Activated T-helper 2 cell treated with anti-CD3 and anti-CD28 coated beads, Interferon-gamma antibody, Interleukin-2, Interleukin-4, amounts not matched to agents 10 μg/mL and 5 μg/mL and 100 μg/mL, durations not matched to agents 14 hours and 24 hours and 36 hours (primary cell): ENCODE measurements at regions not wholly inside any gene's neighbourhood (a gene's known extent, or its start where the extent isn't known, plus 50 kb on each side); places are given as distances from the start of the nearest gene placed in this dataset.
"Not testable (repeated sequence)": the region's sequence is repeated elsewhere in the genome, so short reads cannot be mapped to it uniquely, and the experiment has no call there.

Experiments
- DNase-seq: peaks from one replicate; pipeline ENCODE4 v3.0.0; 2021; ENCODE audit warnings: low spot score
- H3K27ac Mint-ChIP-seq: one replicate; pipeline ENCODE4 v1.8.0; 2021; ENCODE audit warnings: mixed read lengths
- H3K27me3 Mint-ChIP-seq: one replicate; pipeline ENCODE4 v1.8.0; 2021; ENCODE audit warnings: low read depth, mixed read lengths
- H3K36me3 Mint-ChIP-seq: one replicate; pipeline ENCODE4 v1.8.0; 2021; ENCODE audit warnings: low read depth, mixed read lengths
- H3K4me1 Mint-ChIP-seq: one replicate; pipeline ENCODE4 v1.8.0; 2021; ENCODE audit warnings: low read depth, mixed read lengths
- H3K4me3 Mint-ChIP-seq: one replicate; pipeline ENCODE4 v1.8.0; 2021; ENCODE audit warnings: low read depth, mild to moderate bottlenecking, moderate library complexity, mixed read lengths
- H3K9me3 Mint-ChIP-seq: one replicate; pipeline ENCODE4 v1.8.0; 2021; ENCODE audit warnings: mixed read lengths
- intact Hi-C: fragments of 100-400 bp; cut with micrococcal nuclease; formaldehyde crosslinking; loops from one replicate; pipeline ENCODE4 v1.15.1; 2023

DNA sequence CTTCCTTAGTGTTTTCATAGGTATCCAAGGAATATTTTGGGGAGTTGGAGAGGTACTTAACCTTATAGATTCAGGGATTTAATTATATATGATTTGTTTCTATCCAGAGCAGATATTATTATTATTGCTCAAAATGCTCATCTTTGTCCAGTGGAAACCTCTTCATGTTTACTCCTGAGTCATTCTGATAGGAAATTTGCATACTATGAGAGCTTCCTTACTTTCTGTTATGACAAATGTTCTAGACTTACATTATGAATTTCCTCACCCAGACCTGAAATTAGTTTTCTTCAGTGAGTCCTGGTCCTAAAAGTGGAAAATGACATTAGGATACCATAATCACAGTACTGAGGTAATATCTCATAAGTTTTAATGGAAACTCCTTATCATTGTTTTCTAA, 57.5 kb upstream of the PLPPR5 start:
- DNase-seq: no peak
- H3K27ac Mint-ChIP-seq: no peak overlapping the region
- H3K4me3 Mint-ChIP-seq: no peak overlapping the region
- H3K36me3 Mint-ChIP-seq: no peaks in the 10 kb centered on the region
- H3K9me3 Mint-ChIP-seq: no peaks in the 10 kb centered on the region
- intact Hi-C loops: no loop called here
- H3K4me1 Mint-ChIP-seq: no peaks in the 10 kb centered on the region
- H3K27me3 Mint-ChIP-seq: no peaks in the 10 kb centered on the region

DNA sequence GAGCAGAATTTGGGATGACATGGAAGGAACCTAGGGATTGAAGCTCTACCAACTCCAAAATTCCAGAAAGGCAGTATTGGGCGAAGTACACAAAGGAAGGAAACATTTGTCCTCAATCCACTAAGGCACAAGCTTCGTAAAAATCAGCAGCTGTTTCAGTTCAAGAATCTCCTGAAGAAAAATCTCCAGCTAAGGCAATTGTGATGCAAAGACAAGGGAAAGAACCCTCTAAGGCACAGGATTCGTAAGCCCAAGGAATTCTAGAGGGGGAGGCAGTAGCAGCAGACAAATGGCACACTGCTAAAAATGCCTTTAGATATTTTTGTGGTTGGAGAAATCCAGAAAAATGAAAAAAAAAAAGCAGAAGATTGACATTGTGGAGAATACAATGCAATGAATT, 64.5 kb upstream of the PLPPR5 start:
- DNase-seq: no peak
- Mint-ChIP-seq H3K4me3 (no peak overlapping the region), H3K27ac (no peak overlapping the region), H3K27me3 (no peaks in the 10 kb centered on the region), H3K4me1 (no peaks in the 10 kb centered on the region), H3K9me3 (no peaks in the 10 kb centered on the region), H3K36me3 (no peaks in the 10 kb centered on the region)
- intact Hi-C loops: no loop called here

DNA sequence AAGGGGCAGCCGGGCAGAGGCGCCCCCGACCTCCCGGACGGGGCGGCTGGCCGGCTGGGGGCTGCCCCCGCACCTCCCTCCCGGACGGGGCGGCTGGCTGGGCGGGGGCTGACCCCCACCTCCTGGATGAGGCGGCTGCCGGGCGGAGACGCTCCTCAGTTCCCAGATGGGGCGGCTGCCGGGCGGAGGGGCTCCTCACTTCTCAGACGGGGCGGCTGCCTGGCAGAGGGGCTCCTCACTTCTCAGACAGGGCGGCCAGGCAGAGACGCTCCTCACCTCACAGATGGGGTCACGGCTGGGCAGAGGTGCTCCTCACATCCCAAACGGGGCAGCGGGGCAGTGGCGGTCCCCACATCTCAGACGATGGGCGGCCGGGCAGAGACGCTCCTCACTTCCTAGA, 73.9 kb upstream of the PLPPR5 start:
- H3K36me3 Mint-ChIP-seq, H3K27ac Mint-ChIP-seq, H3K4me1 Mint-ChIP-seq, H3K4me3 Mint-ChIP-seq, DNase-seq, intact Hi-C loops, H3K9me3 Mint-ChIP-seq, H3K27me3 Mint-ChIP-seq: not testable (repeated sequence)

DNA sequence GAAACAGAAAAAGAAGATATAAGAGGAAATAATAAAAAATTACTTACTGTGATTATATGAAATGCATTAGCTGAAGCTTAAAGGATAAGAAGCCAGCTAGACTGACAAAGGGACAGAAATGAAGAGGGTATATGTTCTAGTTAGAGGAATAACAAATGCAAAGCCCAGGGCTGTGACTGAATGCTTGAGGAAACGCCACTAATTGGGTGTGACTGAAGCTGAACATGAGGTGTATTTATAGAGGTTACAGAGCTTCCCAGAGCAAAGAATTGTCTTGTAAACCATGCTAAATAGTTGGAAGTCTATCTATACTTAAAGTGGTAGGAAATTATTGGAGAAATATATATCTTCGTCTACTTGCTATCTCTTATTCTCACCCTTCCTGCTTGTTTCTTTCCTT, 77.7 kb upstream of the PLPPR5 start:
- Mint-ChIP-seq H3K9me3 (no peaks in the 10 kb centered on the region), H3K4me3 (no peak overlapping the region), H3K27ac (no peak overlapping the region), H3K36me3 (no peaks in the 10 kb centered on the region), H3K27me3 (no peaks in the 10 kb centered on the region), H3K4me1 (no peaks in the 10 kb centered on the region)
- intact Hi-C loops: no loop called here
- no peak for DNase-seq

GRCh38 chr1:99083338-99083737, 78.7 kb upstream of the PLPPR5 start:
- Mint-ChIP-seq H3K36me3 (no peaks in the 10 kb centered on the region), H3K27me3 (no peaks in the 10 kb centered on the region), H3K27ac (no peak overlapping the region), H3K4me1 (no peaks in the 10 kb centered on the region), H3K9me3 (no peaks in the 10 kb centered on the region), H3K4me3 (no peak overlapping the region)
- intact Hi-C loops: no loop called here
- no peak for DNase-seq

DNA sequence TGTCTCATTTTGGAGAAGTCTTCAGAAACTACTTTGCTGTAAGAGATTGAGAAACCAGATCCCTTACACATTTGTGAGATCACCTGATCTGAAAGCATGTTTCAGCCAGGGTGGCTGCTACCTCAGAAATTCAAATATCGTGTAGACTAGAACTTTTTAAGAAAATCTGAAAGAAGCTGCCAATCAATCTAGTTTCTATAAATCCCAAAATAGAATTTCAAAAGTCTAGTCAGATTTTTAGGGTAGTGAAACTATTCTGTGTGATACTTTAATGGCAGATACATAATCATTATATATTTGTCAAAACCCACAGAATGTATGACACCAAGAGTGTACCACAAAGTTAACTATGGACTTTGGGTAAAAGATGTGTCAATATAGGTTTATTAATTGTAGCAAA, 79.9 kb upstream of the PLPPR5 start:
- H3K27ac Mint-ChIP-seq: no peak overlapping the region
- H3K4me3 Mint-ChIP-seq: no peak overlapping the region
- H3K36me3 Mint-ChIP-seq: no peaks in the 10 kb centered on the region
- no peaks in the 10 kb centered on the region for H3K4me1 Mint-ChIP-seq
- intact Hi-C loops: no loop called here
- H3K27me3 Mint-ChIP-seq: no peaks in the 10 kb centered on the region
- DNase-seq: no peak
- no peaks in the 10 kb centered on the region for H3K9me3 Mint-ChIP-seq

GRCh38 chr1:99086057-99086456, 81.4 kb upstream of the PLPPR5 start:
- Mint-ChIP-seq H3K9me3 (no peaks in the 10 kb centered on the region), H3K27ac (no peak overlapping the region), H3K4me3 (no peak overlapping the region), H3K27me3 (no peaks in the 10 kb centered on the region), H3K4me1 (no peaks in the 10 kb centered on the region), H3K36me3 (no peaks in the 10 kb centered on the region)
- DNase-seq: no peak
- intact Hi-C loops: no loop called here

GRCh38 chr1:99098589-99098988, 93.9 kb upstream of the PLPPR5 start:
- intact Hi-C loops: no loop called here
- DNase-seq: no peak

DNA sequence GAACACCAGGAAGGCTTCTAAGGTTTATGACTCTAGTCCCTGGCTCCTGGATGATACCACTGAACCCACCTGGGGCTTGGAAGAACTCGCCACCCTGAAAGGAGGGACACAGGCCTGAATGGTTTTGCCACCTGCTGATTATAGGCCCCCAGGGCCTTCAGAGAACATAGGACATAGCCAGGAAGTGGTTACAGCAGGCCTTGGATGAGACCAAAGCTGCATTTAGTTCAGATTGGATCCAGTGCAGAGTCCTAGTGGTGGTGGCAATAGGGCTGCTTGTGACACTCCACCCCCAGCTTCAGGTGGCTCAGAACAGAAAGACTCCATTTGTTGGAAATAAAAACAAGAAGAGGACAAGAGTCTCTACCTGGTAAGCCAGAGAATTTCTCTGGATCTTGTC, 101.6 kb upstream of the PLPPR5 start:
- Mint-ChIP-seq H3K27ac (no peak overlapping the region), H3K9me3 (no peaks in the 10 kb centered on the region), H3K4me1 (no peaks in the 10 kb centered on the region), H3K36me3 (no peaks in the 10 kb centered on the region), H3K4me3 (no peak overlapping the region), H3K27me3 (no peaks in the 10 kb centered on the region)
- DNase-seq: no peak
- intact Hi-C loops: no loop called here

More at GRCh38 chr1:99098589-99098988, 93.9 kb upstream of the PLPPR5 start:
- Mint-ChIP-seq H3K27me3 (no peaks in the 10 kb centered on the region), H3K4me1 (no peaks in the 10 kb centered on the region), H3K27ac (no peak overlapping the region), H3K9me3 (no peaks in the 10 kb centered on the region), H3K36me3 (no peaks in the 10 kb centered on the region), H3K4me3 (no peak overlapping the region)

GRCh38 chr1:99107680-99108079, 103.0 kb upstream of the PLPPR5 start:
- no peak overlapping the region for H3K27ac Mint-ChIP-seq
- DNase-seq: no peak
- no peaks in the 10 kb centered on the region for H3K36me3 Mint-ChIP-seq
- intact Hi-C loops: no loop called here
- H3K27me3 Mint-ChIP-seq: no peaks in the 10 kb centered on the region
- no peaks in the 10 kb centered on the region for H3K4me1 Mint-ChIP-seq
- no peaks in the 10 kb centered on the region for H3K9me3 Mint-ChIP-seq
- no peak overlapping the region for H3K4me3 Mint-ChIP-seq

DNA sequence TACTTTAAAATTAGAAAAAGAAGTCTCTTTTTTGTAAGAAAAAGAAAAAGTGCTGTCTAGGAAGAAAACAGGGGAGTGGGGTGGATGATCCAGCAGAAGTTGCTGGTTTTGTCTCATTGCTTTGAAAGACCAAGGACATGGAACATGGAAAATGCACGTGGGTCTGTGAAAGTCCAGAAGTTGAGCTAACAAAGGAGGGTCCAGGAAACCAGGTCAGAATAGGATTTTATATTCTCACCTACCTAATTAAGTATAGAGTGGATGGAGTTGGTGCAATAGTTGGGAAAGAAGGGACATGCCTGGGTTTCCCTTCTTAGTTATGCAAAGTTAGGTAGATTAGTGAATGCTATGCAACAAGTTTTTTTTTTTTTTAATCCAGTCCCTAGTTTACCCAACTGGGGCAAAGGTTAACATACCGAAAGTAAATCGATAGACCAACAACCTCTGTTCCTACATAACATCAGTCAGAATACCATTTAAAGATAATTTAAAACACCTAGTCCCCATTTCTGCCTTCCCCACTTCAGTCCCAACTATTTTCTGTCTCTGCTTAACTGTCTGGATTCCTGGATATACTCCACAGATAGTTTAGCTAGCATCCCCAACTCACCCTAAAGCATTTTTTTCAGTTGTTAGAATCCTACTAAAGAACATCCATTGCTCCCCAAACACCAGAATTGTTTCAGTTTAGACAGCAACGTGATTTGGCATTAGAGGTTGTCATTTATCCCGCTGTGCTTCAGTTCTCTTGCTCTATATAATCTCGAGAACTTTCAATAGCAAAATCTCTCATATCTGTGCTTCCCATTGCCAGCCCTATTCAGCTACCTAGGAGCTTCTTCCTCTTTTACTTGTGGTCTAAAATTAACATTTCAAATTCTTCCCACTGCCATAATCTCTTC, 105.7 kb upstream of the PLPPR5 start:
- intact Hi-C loops: no loop called here
- Mint-ChIP-seq H3K9me3 (no peaks in the 10 kb centered on the region), H3K36me3 (no peaks in the 10 kb centered on the region), H3K4me1 (no peaks in the 10 kb centered on the region), H3K27ac (no peak overlapping the region), H3K27me3 (no peaks in the 10 kb centered on the region), H3K4me3 (no peak overlapping the region)
- DNase-seq: no peak

- H3K9me3 Mint-ChIP-seq: no peaks in the 10 kb centered on the region
- H3K4me1 Mint-ChIP-seq: no peaks in the 10 kb centered on the region
- H3K36me3 Mint-ChIP-seq: no peaks in the 10 kb centered on the region
- H3K27me3 Mint-ChIP-seq: no peaks in the 10 kb centered on the region
- H3K27ac Mint-ChIP-seq: no peak overlapping the region
- no peak for DNase-seq
- intact Hi-C loops: no loop called here
- no peak overlapping the region for H3K4me3 Mint-ChIP-seq
These were observed 110.6 kb upstream of the PLPPR5 start for GRCh38 chr1:99115231-99115630.

DNA sequence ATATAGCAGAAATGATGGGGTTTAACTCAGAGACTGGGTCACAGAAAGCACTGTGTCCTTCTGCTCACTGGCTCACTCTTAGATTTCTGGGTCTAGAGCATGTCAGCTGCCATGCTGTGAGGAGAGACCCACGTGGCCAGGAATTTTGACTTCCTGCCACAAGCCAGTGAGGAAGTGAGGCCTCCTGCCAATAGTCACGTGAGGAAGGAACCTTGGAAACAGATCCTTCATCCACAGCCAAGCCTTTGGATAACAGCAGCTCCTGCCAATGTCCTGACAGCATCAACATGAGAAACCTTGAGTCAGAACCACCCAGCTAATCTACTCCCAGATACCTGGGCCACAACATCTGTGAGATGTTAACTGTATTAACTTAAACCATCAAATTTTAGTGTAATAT, 114.5 kb upstream of the PLPPR5 start:
- H3K4me3 Mint-ChIP-seq: no peak overlapping the region
- no peaks in the 10 kb centered on the region for H3K36me3 Mint-ChIP-seq
- intact Hi-C loops: no loop called here
- no peak for DNase-seq
- no peaks in the 10 kb centered on the region for H3K4me1 Mint-ChIP-seq
- H3K27ac Mint-ChIP-seq: no peak overlapping the region
- H3K27me3 Mint-ChIP-seq: no peaks in the 10 kb centered on the region
- H3K9me3 Mint-ChIP-seq: no peaks in the 10 kb centered on the region

DNA sequence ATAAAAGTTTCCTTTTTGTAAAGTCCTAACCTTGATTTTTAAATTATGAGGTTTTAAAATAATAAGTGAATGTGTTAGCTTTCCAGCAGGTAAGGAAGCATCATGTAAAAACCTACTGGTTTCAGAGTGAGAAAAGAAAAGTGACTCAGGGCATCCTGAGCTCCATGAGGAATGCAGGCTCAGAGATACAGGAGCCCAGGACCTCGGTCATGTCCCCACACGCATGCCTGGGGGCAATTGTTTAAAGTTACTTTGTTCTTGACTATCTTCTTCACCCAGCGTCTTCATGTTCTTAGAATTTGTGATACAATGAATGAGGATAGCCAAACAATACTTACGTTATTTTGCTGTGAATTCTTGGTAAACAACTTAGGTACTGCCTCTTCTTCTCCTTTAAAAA, 117.4 kb upstream of the PLPPR5 start:
- Mint-ChIP-seq H3K27me3 (no peaks in the 10 kb centered on the region), H3K9me3 (no peaks in the 10 kb centered on the region), H3K4me3 (no peak overlapping the region), H3K27ac (no peak overlapping the region), H3K4me1 (no peaks in the 10 kb centered on the region), H3K36me3 (no peaks in the 10 kb centered on the region)
- intact Hi-C loops: no loop called here
- no peak for DNase-seq
